ENCODE measurements at regions not wholly inside any gene's neighbourhood (a gene's known extent, or its start where the extent isn't known, plus 50 kb on each side); places are given as distances from the start of the nearest gene placed in this dataset.

- Histone ChIP-seq H3K27ac (ENCODE audit: extremely low read depth, low read depth, low read length) (no peak overlapping the region), H3K79me2 (ENCODE audit: control insufficient read depth, insufficient read depth, low read length) (no peaks in the 10 kb centered on the region), H3K36me3 (ENCODE audit: control insufficient read depth, insufficient read depth, low read length) (no peaks in the 10 kb centered on the region), H3K4me1 (replicated peaks in 1 of 2; ENCODE audit: control insufficient read depth in 2 of 2, insufficient read depth in 2 of 2, low read length in 2 of 2) (no peaks in the 10 kb centered on the region), H3K9ac (ENCODE audit: insufficient read depth in 1 of 2, low read depth in 2 of 2, low read length in 2 of 2) (no peak overlapping the region), H4K20me1 (replicated peaks; ENCODE audit: control insufficient read depth, insufficient read depth, low read length) (no peaks in the 10 kb centered on the region), H3K4me2 (ENCODE audit: insufficient read depth, low read length) (no peak overlapping the region), H2AFZ (ENCODE audit: low read depth, low read length) (no peak overlapping the region), H3K4me3 (no peak overlapping the region), H3K9me3 (replicated peaks; ENCODE audit: control insufficient read depth, insufficient read depth, low read depth, low read length) (no peaks in the 10 kb centered on the region), H3K9me1 (ENCODE audit: control insufficient read depth, insufficient read depth, low read length) (no peaks in the 10 kb centered on the region), H3K27me3 (ENCODE audit: control insufficient read depth in 2 of 2, insufficient read depth in 2 of 2, low read length in 2 of 2) (peaks cover 0 to 1% of the 10 kb centered on the region in 2 experiments; a peak in 1 of 5 replicates)
- ChIA-PET POLR2A (no interaction called here), CTCF (ENCODE audit: low intra/inter-chr PET ratio) (no interaction called here)
- intact Hi-C loops (cut with micrococcal nuclease) (no loop called here), in situ Hi-C loops (cut with MboI) (no loop called here)
- ATAC-seq (no peak), DNase-seq (ENCODE audit: extremely low read depth in 1 of 4, low spot score in 3 of 4) (no peak), FAIRE-seq (no peak)
- no TSS peak for BruUV-seq (replicated peaks)
- TF ChIP-seq, protein P1, sequence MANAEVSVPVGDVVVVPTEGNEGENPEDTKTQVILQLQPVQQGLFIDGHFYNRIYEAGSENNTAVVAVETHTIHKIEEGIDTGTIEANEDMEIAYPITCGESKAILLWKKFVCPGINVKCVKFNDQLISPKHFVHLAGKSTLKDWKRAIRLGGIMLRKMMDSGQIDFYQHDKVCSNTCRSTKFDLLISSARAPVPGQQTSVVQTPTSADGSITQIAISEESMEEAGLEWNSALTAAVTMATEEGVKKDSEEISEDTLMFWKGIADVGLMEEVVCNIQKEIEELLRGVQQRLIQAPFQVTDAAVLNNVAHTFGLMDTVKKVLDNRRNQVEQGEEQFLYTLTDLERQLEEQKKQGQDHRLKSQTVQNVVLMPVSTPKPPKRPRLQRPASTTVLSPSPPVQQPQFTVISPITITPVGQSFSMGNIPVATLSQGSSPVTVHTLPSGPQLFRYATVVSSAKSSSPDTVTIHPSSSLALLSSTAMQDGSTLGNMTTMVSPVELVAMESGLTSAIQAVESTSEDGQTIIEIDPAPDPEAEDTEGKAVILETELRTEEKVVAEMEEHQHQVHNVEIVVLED (CRISPR knock-in tag; IDR thresholded peaks at IDR 0.05) = no peak
- TF ChIP-seq ARNT (IDR thresholded peaks at IDR 0.05) (no peak), XRCC4 (IDR thresholded peaks at IDR 0.05; ENCODE audit: extremely low read depth, insufficient read depth, insufficient read length) (no peak), ZNF408 (CRISPR knock-in tag; IDR thresholded peaks at IDR 0.05; ENCODE audit: low read depth) (no peak), TSHZ1 (CRISPR knock-in tag; IDR thresholded peaks at IDR 0.05) (no peak), CBX3 (IDR thresholded peaks at IDR 0.05; ENCODE audit: borderline replicate concordance in 1 of 2, low read length in 2 of 2) (no peak), NFRKB (IDR thresholded peaks at IDR 0.05; ENCODE audit: low read depth) (no peak), NFE2L1 (tag; IDR thresholded peaks at IDR 0.05; ENCODE audit: borderline replicate concordance, low read depth) (no peak), NR2C1 (IDR thresholded peaks at IDR 0.05) (no peak), NR2C1 (tag; IDR thresholded peaks at IDR 0.05) (no peak), TGIF2 (CRISPR knock-in tag; IDR thresholded peaks at IDR 0.05) (no peak), MYNN (IDR thresholded peaks at IDR 0.05) (no peak), MYNN (CRISPR knock-in tag; IDR thresholded peaks at IDR 0.05) (no peak), ETS2 (tag; IDR thresholded peaks at IDR 0.05; ENCODE audit: borderline replicate concordance, poor library complexity, severe bottlenecking) (no peak)
- TF ChIP-seq, protein P2, sequence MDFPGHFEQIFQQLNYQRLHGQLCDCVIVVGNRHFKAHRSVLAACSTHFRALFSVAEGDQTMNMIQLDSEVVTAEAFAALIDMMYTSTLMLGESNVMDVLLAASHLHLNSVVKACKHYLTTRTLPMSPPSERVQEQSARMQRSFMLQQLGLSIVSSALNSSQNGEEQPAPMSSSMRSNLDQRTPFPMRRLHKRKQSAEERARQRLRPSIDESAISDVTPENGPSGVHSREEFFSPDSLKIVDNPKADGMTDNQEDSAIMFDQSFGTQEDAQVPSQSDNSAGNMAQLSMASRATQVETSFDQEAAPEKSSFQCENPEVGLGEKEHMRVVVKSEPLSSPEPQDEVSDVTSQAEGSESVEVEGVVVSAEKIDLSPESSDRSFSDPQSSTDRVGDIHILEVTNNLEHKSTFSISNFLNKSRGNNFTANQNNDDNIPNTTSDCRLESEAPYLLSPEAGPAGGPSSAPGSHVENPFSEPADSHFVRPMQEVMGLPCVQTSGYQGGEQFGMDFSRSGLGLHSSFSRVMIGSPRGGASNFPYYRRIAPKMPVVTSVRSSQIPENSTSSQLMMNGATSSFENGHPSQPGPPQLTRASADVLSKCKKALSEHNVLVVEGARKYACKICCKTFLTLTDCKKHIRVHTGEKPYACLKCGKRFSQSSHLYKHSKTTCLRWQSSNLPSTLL (IDR thresholded peaks at IDR 0.05) = no peak
- WGBS (ENCODE audit: insufficient coverage, low coverage, missing lambda C conversion rate) = 0% methylated on average over 3 of the region's 3 CpGs
Measured at GRCh38 chr2:8212239-8212638, 469.6 kb upstream of the ID2 start.

Measured in K562 (cell line).